Mammary epithelial cell (primary cell): ENCODE measurements at regions not wholly inside any gene's neighbourhood (a gene's known extent, or its start where the extent isn't known, plus 50 kb on each side); places are given as distances from the start of the nearest gene placed in this dataset.

Experiments used
- EZH2 ChIP-seq: IDR thresholded peaks from 2 replicates; pipeline ENCODE4 v1.6.1; 2012; ENCODE audit warnings: low read length, inconsistent platforms, borderline replicate concordance
- TF ChIP-seq, protein P1 (sequence below), 2 donors: IDR thresholded peaks in 1 of 2; conservative IDR thresholded peaks in 1 of 2; 2 replicates each; pipeline ENCODE4 v1.5.1; 2011 to 2012; ENCODE audit warnings: inconsistent platforms in 2 of 2, low read length in 2 of 2, mild to moderate bottlenecking in 2 of 2, control low read depth in 1 of 2, low read depth in 1 of 2; ENCODE audit not compliant: insufficient read depth in 1 of 2; ENCODE audit errors: extremely low read depth in 1 of 2

- TF ChIP-seq, protein P1, sequence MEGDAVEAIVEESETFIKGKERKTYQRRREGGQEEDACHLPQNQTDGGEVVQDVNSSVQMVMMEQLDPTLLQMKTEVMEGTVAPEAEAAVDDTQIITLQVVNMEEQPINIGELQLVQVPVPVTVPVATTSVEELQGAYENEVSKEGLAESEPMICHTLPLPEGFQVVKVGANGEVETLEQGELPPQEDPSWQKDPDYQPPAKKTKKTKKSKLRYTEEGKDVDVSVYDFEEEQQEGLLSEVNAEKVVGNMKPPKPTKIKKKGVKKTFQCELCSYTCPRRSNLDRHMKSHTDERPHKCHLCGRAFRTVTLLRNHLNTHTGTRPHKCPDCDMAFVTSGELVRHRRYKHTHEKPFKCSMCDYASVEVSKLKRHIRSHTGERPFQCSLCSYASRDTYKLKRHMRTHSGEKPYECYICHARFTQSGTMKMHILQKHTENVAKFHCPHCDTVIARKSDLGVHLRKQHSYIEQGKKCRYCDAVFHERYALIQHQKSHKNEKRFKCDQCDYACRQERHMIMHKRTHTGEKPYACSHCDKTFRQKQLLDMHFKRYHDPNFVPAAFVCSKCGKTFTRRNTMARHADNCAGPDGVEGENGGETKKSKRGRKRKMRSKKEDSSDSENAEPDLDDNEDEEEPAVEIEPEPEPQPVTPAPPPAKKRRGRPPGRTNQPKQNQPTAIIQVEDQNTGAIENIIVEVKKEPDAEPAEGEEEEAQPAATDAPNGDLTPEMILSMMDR (conservative IDR thresholded peaks at IDR 0.05 in 1 of 2, IDR thresholded peaks at IDR 0.05 in 1 of 2; ENCODE audit: extremely low read depth in 1 of 2, insufficient read depth in 1 of 2, low read depth in 1 of 2, low read length in 2 of 2) = no peak
- no peak for TF ChIP-seq EZH2
Observed at GRCh38 chr1:222415441-222415840, 132.5 kb downstream of the HHIPL2 start.
